ENCODE measurements at regions not wholly inside any gene's neighbourhood (a gene's known extent, or its start where the extent isn't known, plus 50 kb on each side); places are given as distances from the start of the nearest gene placed in this dataset.

DNA sequence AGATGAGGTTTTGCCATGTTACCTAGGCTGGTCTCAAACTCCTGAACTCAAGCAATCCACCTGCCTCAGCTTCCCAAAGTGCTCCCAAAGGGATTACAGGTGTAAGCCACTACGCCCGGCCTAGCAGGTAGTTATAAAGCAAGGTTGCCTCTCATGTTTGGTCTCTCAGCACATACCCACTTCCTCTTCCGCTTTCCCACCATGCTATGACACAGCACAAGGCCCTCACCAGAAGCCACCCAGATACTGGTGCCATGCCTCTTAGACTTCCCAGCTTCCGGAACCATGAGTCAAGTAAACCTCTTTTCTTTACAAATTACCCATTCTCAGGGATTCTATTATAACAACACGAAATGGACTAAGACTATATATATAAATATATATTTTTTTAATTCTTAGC lies 143.6 kb downstream of the COPRS start (continued):
- no peak for TF ChIP-seq TAF1 (IDR thresholded peaks at IDR 0.05; ENCODE audit: low read depth, low read length)
- TF ChIP-seq HDAC2 (IDR thresholded peaks at IDR 0.05; ENCODE audit: borderline replicate concordance in 1 of 2, low read depth in 2 of 2, low read length in 2 of 2): no peak
- no peak for TF ChIP-seq RXRA (IDR thresholded peaks at IDR 0.05; ENCODE audit: insufficient read depth, low read depth, low read length)
- no peak for TF ChIP-seq PHF8 (conservative IDR thresholded peaks at IDR 0.05; ENCODE audit: low read depth, low read length)

All from H1 (cell line).